GM19238 (cell line): ENCODE measurements at regions not wholly inside any gene's neighbourhood (a gene's known extent, or its start where the extent isn't known, plus 50 kb on each side); places are given as distances from the start of the nearest gene placed in this dataset.

Experiments used
- DNase-seq: peaks from one replicate; pipeline ENCODE4 v3.0.0; 2011; ENCODE audit warnings: low spot score; ENCODE audit not compliant: insufficient read length

GRCh38 chr12:115037830-115038229 is 353.9 kb upstream of the TBX3 start:
- no peak for DNase-seq

GRCh38 chr12:115035535-115036107 is 351.6 kb upstream of the TBX3 start:
- no peak for DNase-seq

GRCh38 chr12:115032521-115032920 is 348.5 kb upstream of the TBX3 start:
- no peak for DNase-seq

- no peak for DNase-seq
Observed at GRCh38 chr12:115030017-115030416, 346.0 kb upstream of the TBX3 start.

- DNase-seq, result no peak
Observed at GRCh38 chr12:115024531-115024930, 340.6 kb upstream of the TBX3 start.

GRCh38 chr12:115023279-115024265 is 339.6 kb upstream of the TBX3 start:
- no peak for DNase-seq

GRCh38 chr12:115020091-115020490 is 336.1 kb upstream of the TBX3 start:
- no peak for DNase-seq

GRCh38 chr12:115017346-115017745 is 333.4 kb upstream of the TBX3 start:
- no peak for DNase-seq

GRCh38 chr12:115013236-115013981 is 329.4 kb upstream of the TBX3 start:
- no peak for DNase-seq

- no peak for DNase-seq
Observed at GRCh38 chr12:115012861-115013235, 328.9 kb upstream of the TBX3 start.

- DNase-seq, result no peak
Observed at GRCh38 chr12:115011703-115012102, 327.7 kb upstream of the TBX3 start.

- no peak for DNase-seq
Observed at GRCh38 chr12:115010324-115010995, 326.5 kb upstream of the TBX3 start.

GRCh38 chr12:115008929-115009328 is 325.0 kb upstream of the TBX3 start:
- peak; percentile 8 for DNase-seq

GRCh38 chr12:115004470-115005146 is 320.6 kb upstream of the TBX3 start:
- no peak for DNase-seq

- DNase-seq, result no peak
Observed at GRCh38 chr12:115002434-115002833, 318.5 kb upstream of the TBX3 start.

- no peak for DNase-seq
Observed at GRCh38 chr12:115001571-115002180, 317.7 kb upstream of the TBX3 start.

- no peak for DNase-seq
Observed at GRCh38 chr12:115000038-115000437, 316.1 kb upstream of the TBX3 start.

GRCh38 chr12:114998750-114999128 is 314.8 kb upstream of the TBX3 start:
- no peak for DNase-seq

- DNase-seq, result no peak
Observed at GRCh38 chr12:114998118-114998749, 314.3 kb upstream of the TBX3 start.

- no peak for DNase-seq
Observed at GRCh38 chr12:114996382-114996781, 312.4 kb upstream of the TBX3 start.
